ENCODE measurements at regions not wholly inside any gene's neighbourhood (a gene's known extent, or its start where the extent isn't known, plus 50 kb on each side); places are given as distances from the start of the nearest gene placed in this dataset.

- TF ChIP-seq CTCF (IDR thresholded peaks at IDR 0.05; ENCODE audit: low read depth, low read length, missing input control) (no peak), GABPA (IDR thresholded peaks at IDR 0.05 in 1 of 2, conservative IDR thresholded peaks at IDR 0.05 in 1 of 2) (no peak), EGR1 (IDR thresholded peaks at IDR 0.05; ENCODE audit: low read depth in 2 of 2) (no peak), FOXA1 (IDR thresholded peaks at IDR 0.05) (no peak), REST (IDR thresholded peaks at IDR 0.05) (no peak), ZBTB33 (IDR thresholded peaks at IDR 0.05) (no peak)
These were observed 143.9 kb upstream of the SIX2 start for GRCh38 chr2:45153121-45153520.
